ENCODE measurements at regions not wholly inside any gene's neighbourhood (a gene's known extent, or its start where the extent isn't known, plus 50 kb on each side); places are given as distances from the start of the nearest gene placed in this dataset.

DNA sequence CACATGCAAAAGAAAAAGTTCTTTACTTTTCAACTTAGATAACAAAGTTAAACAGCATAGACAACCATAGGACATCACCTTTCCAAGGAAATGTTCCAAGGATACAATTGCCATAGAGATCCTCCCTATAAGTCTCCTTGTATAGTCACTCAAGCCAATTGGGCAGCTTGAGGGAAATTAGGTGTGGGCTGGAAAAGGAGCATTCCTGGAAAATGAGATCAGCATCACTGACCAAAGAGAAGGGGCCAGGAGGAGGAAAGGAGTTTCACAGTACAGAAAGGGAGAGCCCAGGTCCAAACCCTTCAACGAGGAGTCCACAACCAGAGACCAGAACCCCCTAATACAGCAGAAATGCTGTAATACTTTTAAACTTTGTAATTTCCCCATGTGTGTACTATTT lies 91.5 kb upstream of the PPARGC1A start:
- no peak for TF ChIP-seq GATA2 (IDR thresholded peaks at IDR 0.05; ENCODE audit: insufficient read depth, insufficient read length, low read depth, low read length)
- no peak for TF ChIP-seq POLR2A (IDR thresholded peaks at IDR 0.05; ENCODE audit: low read depth, low read length)
- no peak for TF ChIP-seq CTCF (IDR thresholded peaks at IDR 0.05; ENCODE audit: extremely low read depth in 1 of 2, insufficient read depth in 1 of 2, low read depth in 1 of 2, low read length in 2 of 2)
- TF ChIP-seq POLR2AphosphoS5 (IDR thresholded peaks at IDR 0.05; ENCODE audit: insufficient read depth, low read depth, low read length): no peak
- TF ChIP-seq EZH2 (IDR thresholded peaks at IDR 0.05; ENCODE audit: borderline replicate concordance, low read depth, low read length, severe bottlenecking): no peak
- TF ChIP-seq JUN (IDR thresholded peaks at IDR 0.05; ENCODE audit: borderline replicate concordance, insufficient read depth, insufficient read length, low read depth): no peak
- no peak for TF ChIP-seq MAX (IDR thresholded peaks at IDR 0.05; ENCODE audit: insufficient read depth, insufficient read length)

All from endothelial cell of umbilical vein (primary cell).